K562 (cell line): ENCODE measurements at regions not wholly inside any gene's neighbourhood (a gene's known extent, or its start where the extent isn't known, plus 50 kb on each side); places are given as distances from the start of the nearest gene placed in this dataset.
A peak's percentile ranks its signal among the peaks of the same experiment; 100 is the strongest.

Source experiments
- ATAC-seq: fragments of 200-7000 bp; cut with Tn5 transposase; 3 replicates; pipeline ENCODE4 v1.9.1; 2020; ENCODE audit warnings: moderate library complexity
- BruUV-seq: library from RNA; stranded (reverse); fragments of 400-500 nt; replicated peaks from 2 replicates; lab custom pipeline; 2021; lab: Mats Ljungman, UMichigan
- CTCF ChIA-PET: fragments of 300-600 bp; formaldehyde crosslinking; extraction: SDS; loops from one replicate; lab custom pipeline; 2021; ENCODE audit warnings: low intra/inter-chr PET ratio; lab: Yijun Ruan, JAX
- POLR2A ChIA-PET: fragments of 300-600, 350-650 bp; sonication (Branson Sonifier 250); formaldehyde crosslinking; extraction: SDS; loops from one replicate; lab custom pipeline; 2021; ENCODE audit warnings: antibody characterized with exemption, inconsistent platforms; lab: Yijun Ruan, JAX
- DNase-seq, 4 experiments: peaks; one replicate each; pipeline versions ENCODE4 v3.0.0 to v3.0.0-alpha.2; 2011 to 2018; ENCODE audit warnings: low spot score in 3 of 4, mixed read lengths in 3 of 4; ENCODE audit errors: extremely low read depth in 1 of 4
- FAIRE-seq: peaks from 2 replicates; lab custom pipeline; 2011; peaks lifted over from hg19 to GRCh38; lab: Jason Lieb, UNC
- H2AFZ ChIP-seq: 2 replicates; pipeline ENCODE4 v1.6.0; 2011; ENCODE audit warnings: low read depth, low read length, control low read depth, inconsistent platforms
- H3K27ac ChIP-seq: fragments of 200-600 bp; 3 replicates; pipeline ENCODE4 v1.8.0; 2011; ENCODE audit warnings: low read depth, mild to moderate bottlenecking, control low read depth, inconsistent platforms, low read length, moderate library complexity, mixed read lengths; ENCODE audit errors: extremely low read depth
- H3K27me3 ChIP-seq, 2 experiments: fragments of 300-600 bp in 1 of 2; 2 replicates in 1 of 2; 3 replicates in 1 of 2; pipeline versions ENCODE4 v1.6.0 to v1.8.0; 2011; ENCODE audit warnings: inconsistent platforms in 2 of 2, low read length in 2 of 2, mild to moderate bottlenecking in 1 of 2, mixed read lengths in 1 of 2, moderate library complexity in 1 of 2; ENCODE audit not compliant: control insufficient read depth in 2 of 2, insufficient read depth in 2 of 2
- H3K36me3 ChIP-seq: fragments of 300-600 bp; 3 replicates; pipeline ENCODE4 v1.8.0; 2011; ENCODE audit warnings: mild to moderate bottlenecking, low read length, inconsistent platforms; ENCODE audit not compliant: control insufficient read depth, insufficient read depth
- H3K4me1 ChIP-seq, 2 experiments: fragments of 200-600 bp in 1 of 2; replicated peaks in 1 of 2; 2 replicates in 1 of 2; 3 replicates in 1 of 2; pipeline versions ENCODE4 v1.5.1 to v1.8.0; 2011; ENCODE audit warnings: inconsistent platforms in 2 of 2, low read length in 2 of 2, mild to moderate bottlenecking in 1 of 2, mixed read lengths in 1 of 2, moderate library complexity in 1 of 2; ENCODE audit not compliant: control insufficient read depth in 2 of 2, insufficient read depth in 2 of 2
- H3K4me2 ChIP-seq: 2 replicates; pipeline ENCODE4 v1.6.1; 2011; ENCODE audit warnings: low read length, control low read depth, inconsistent platforms, mixed read lengths; ENCODE audit not compliant: insufficient read depth
- H3K4me3 ChIP-seq: fragments of 200-600 bp; sonication (generic), shearing (Covaris generic); 2 replicates; pipeline ENCODE4 v1.5.1; 2016; ENCODE audit warnings: control low read depth, inconsistent platforms
- H3K79me2 ChIP-seq: fragments of 200-600 bp; 3 replicates; pipeline ENCODE4 v1.8.0; 2011; ENCODE audit warnings: low read length, inconsistent platforms; ENCODE audit not compliant: control insufficient read depth, insufficient read depth
- H3K9ac ChIP-seq, 2 experiments: 2 replicates each; pipeline versions ENCODE4 v1.6.0 to v1.6.1; 2011; ENCODE audit warnings: low read depth in 2 of 2, low read length in 2 of 2, control low read depth in 1 of 2, inconsistent platforms in 1 of 2, mild to moderate bottlenecking in 1 of 2, mixed read lengths in 1 of 2; ENCODE audit not compliant: insufficient read depth in 1 of 2
- H3K9me1 ChIP-seq: one replicate; pipeline ENCODE4 v1.6.0; 2011; ENCODE audit warnings: inconsistent platforms, mild to moderate bottlenecking, low read length, moderate library complexity; ENCODE audit not compliant: control insufficient read depth, insufficient read depth
- H3K9me3 ChIP-seq: replicated peaks from 2 replicates; pipeline ENCODE4 v1.5.1; 2011; ENCODE audit warnings: low read depth, low read length, inconsistent platforms; ENCODE audit not compliant: control insufficient read depth, insufficient read depth
- H4K20me1 ChIP-seq: replicated peaks from 2 replicates; pipeline ENCODE4 v1.6.1; 2011; ENCODE audit warnings: low read length, inconsistent platforms, mixed read lengths; ENCODE audit not compliant: control insufficient read depth, insufficient read depth
- ARNT ChIP-seq, 2 experiments: fragments of 450-650 bp; IDR thresholded peaks; 2 replicates each; pipeline ENCODE4 v1.6.1; 2016; ENCODE audit warnings: mild to moderate bottlenecking in 1 of 2
- CEBPG ChIP-seq, 3 experiments: fragments of 200-800 bp in 1 of 3; sonication (Bioruptor generic) in 1 of 3; sonication (generic) in 1 of 3; formaldehyde crosslinking in 1 of 3; IDR thresholded peaks in 2 of 3; conservative IDR thresholded peaks in 1 of 3; 2 replicates each; pipeline versions ENCODE4 v1.6.1 to v1.8.0; 2016 to 2022; ENCODE audit warnings: missing compliant biosample characterization in 2 of 3, missing genetic modification characterization in 2 of 3, mild to moderate bottlenecking in 1 of 3, missing genetic modification reagents in 1 of 3
- FOSL1 ChIP-seq: fragments of 200-800 bp; sonication (Bioruptor generic); conservative IDR thresholded peaks from 2 replicates; pipeline ENCODE4 v1.6.1; 2016; ENCODE audit warnings: missing genetic modification characterization, missing compliant biosample characterization
- ZNF121 ChIP-seq: sonication (generic); formaldehyde crosslinking; conservative IDR thresholded peaks from 2 replicates; pipeline ENCODE4 v1.8.0; 2022; ENCODE audit warnings: missing genetic modification reagents
- ZNF512 ChIP-seq: IDR thresholded peaks from 2 replicates; pipeline ENCODE4 v1.6.1; 2016; ENCODE audit warnings: missing genetic modification characterization, missing compliant biosample characterization
- WGBS: fragments of 100-300 bp; shearing (Covaris generic); methylation state at CpG from one replicate; pipeline ENCODE4 v1.1.6; 2016; ENCODE audit warnings: low coverage, mixed read lengths; ENCODE audit not compliant: insufficient coverage; ENCODE audit errors: missing lambda C conversion rate; 5-methylcytosine and 5-hydroxymethylcytosine counted together
- in situ Hi-C: fragments of 300-500 bp; cut with MboI; formaldehyde crosslinking; loops from 4 replicates; pipeline ENCODE4 v1.15.0; 2018; ENCODE audit warnings: inconsistent platforms, mixed read lengths
- intact Hi-C: fragments of 100-400 bp; cut with micrococcal nuclease; formaldehyde crosslinking; loops from 2 replicates; pipeline ENCODE4 v1.14.2; 2022

- TF ChIP-seq FOSL1 (tag) (no peak), ZNF512 (tag) (no peak), ARNT (IDR thresholded peaks at IDR 0.05) (no peak)
Observed at GRCh38 chr13:47206111-47206510, 309.3 kb upstream of the HTR2A start (continued).

- ChIA-PET POLR2A (no interaction called here), CTCF (no interaction called here)
- no TSS peak for BruUV-seq
- in situ Hi-C loops (no loop called here), intact Hi-C loops (no loop called here)
- FAIRE-seq (no peak), DNase-seq (no peak), ATAC-seq (no peak)
- H2AFZ ChIP-seq: no peak overlapping the region
- H3K27ac ChIP-seq: no peak overlapping the region
- no peaks in the 10 kb centered on the region for H3K9me1 ChIP-seq
- H3K36me3 ChIP-seq: no peaks in the 10 kb centered on the region
- H4K20me1 ChIP-seq: no peaks in the 10 kb centered on the region
- H3K4me3 ChIP-seq: no peak overlapping the region
- 0% methylated on average over 1 of the region's 6 CpGs for WGBS
- no peaks in the 10 kb centered on the region for H3K79me2 ChIP-seq
- H3K27me3 ChIP-seq: no peaks in the 10 kb centered on the region
- TF ChIP-seq ZNF121 (CRISPR knock-in tag) (no peak), CEBPG (CRISPR knock-in tag; IDR thresholded peaks at IDR 0.05) (no peak), CEBPG (tag; conservative IDR thresholded peaks at IDR 0.05 in 1 of 2, IDR thresholded peaks at IDR 0.05 in 1 of 2) (0 out of 4 replicates have a peak, but pooled peaks of 1 of the 2 experiments have one; percentile 6)
- no peak overlapping the region for H3K9ac ChIP-seq
- no peaks in the 10 kb centered on the region; a peak in 1 of 5 replicates for H3K4me1 ChIP-seq
- no peak overlapping the region for H3K4me2 ChIP-seq
- no peaks in the 10 kb centered on the region for H3K9me3 ChIP-seq
Observed at GRCh38 chr13:47190696-47191305, 293.9 kb upstream of the HTR2A start.
